KMS-11 (cell line): ENCODE measurements at regions not wholly inside any gene's neighbourhood (a gene's known extent, or its start where the extent isn't known, plus 50 kb on each side); places are given as distances from the start of the nearest gene placed in this dataset.

Experiments
- H2AFZ ChIP-seq: fragments of 200-600 bp; sonication (generic); 2 replicates; pipeline ENCODE4 v1.6.1; 2016; ENCODE audit warnings: antibody characterized with exemption, mixed run types, low read depth
- H3K27ac ChIP-seq: fragments of 200-600 bp; sonication (generic); 2 replicates; pipeline ENCODE4 v1.6.1; 2016; ENCODE audit warnings: mild to moderate bottlenecking, mixed run types
- H3K27me3 ChIP-seq: fragments of 200-600 bp; sonication (generic); 2 replicates; pipeline ENCODE4 v1.6.1; 2017; ENCODE audit warnings: mild to moderate bottlenecking, low read depth, mixed run types, moderate library complexity; ENCODE audit not compliant: insufficient read depth
- H3K36me3 ChIP-seq: fragments of 200-600 bp; sonication (generic); 2 replicates; pipeline ENCODE4 v1.6.1; 2017; ENCODE audit warnings: mild to moderate bottlenecking, mixed run types; ENCODE audit not compliant: insufficient read depth
- H3K4me1 ChIP-seq: fragments of 200-600 bp; sonication (generic); 2 replicates; pipeline ENCODE4 v1.6.1; 2016; ENCODE audit warnings: mild to moderate bottlenecking, low read depth, mixed run types; ENCODE audit not compliant: poor library complexity, severe bottlenecking
- H3K4me2 ChIP-seq: fragments of 200-600 bp; sonication (generic); 2 replicates; pipeline ENCODE4 v1.7.0; 2016; ENCODE audit warnings: mild to moderate bottlenecking, mixed run types
- H3K4me3 ChIP-seq: fragments of 200-600 bp; sonication (generic); IDR thresholded peaks from 2 replicates; pipeline ENCODE4 v1.6.1; 2017; ENCODE audit warnings: low read depth, low read length, mixed read lengths; ENCODE audit not compliant: insufficient read depth
- H3K79me2 ChIP-seq: fragments of 200-600 bp; sonication (generic); 2 replicates; pipeline ENCODE4 v1.6.1; 2016; ENCODE audit warnings: low read depth, mixed run types; ENCODE audit not compliant: insufficient read depth
- H3K9ac ChIP-seq: fragments of 200-600 bp; sonication (generic); 2 replicates; pipeline ENCODE4 v1.6.1; 2016; ENCODE audit warnings: mild to moderate bottlenecking, mixed run types
- H4K20me1 ChIP-seq: fragments of 200-600 bp; sonication (generic); 2 replicates; pipeline ENCODE4 v1.6.1; 2016; ENCODE audit warnings: mild to moderate bottlenecking, mixed run types; ENCODE audit not compliant: insufficient read depth
- TF ChIP-seq, protein P1 (sequence below): fragments of 200-600 bp; sonication (generic); conservative IDR thresholded peaks from 2 replicates; pipeline ENCODE4 v1.6.1; 2017; ENCODE audit warnings: low read depth, mild to moderate bottlenecking, antibody characterized with exemption, low read length, moderate library complexity, mixed read lengths

DNA sequence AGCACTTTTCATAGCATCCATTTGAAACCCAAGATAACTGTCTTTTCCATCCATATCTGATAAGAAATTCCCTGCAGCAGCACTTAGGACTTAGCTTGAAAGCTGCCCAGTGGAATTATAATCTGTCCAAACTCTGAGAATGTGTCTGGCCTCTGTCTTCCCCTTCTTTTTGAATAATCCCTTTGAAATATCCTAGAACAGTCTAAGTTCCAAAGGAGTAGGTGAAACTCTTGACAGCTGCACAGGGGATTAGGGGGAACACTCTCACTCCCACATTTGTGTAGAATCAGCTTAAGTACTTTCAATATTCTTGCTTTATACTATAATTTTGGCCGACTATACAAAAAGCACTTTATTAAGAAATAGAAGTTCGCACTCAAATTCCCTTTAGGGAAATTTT lies 157.7 kb downstream of the PAPSS1 start:
- Histone ChIP-seq H3K9ac (no peak overlapping the region), H3K4me1 (no peaks in the 10 kb centered on the region), H4K20me1 (no peaks in the 10 kb centered on the region), H3K79me2 (no peaks in the 10 kb centered on the region), H3K4me3 (no peak overlapping the region), H3K27me3 (no peaks in the 10 kb centered on the region), H3K4me2 (no peak overlapping the region), H3K27ac (no peak overlapping the region), H2AFZ (no peak overlapping the region), H3K36me3 (no peaks in the 10 kb centered on the region)
- TF ChIP-seq, protein P1, sequence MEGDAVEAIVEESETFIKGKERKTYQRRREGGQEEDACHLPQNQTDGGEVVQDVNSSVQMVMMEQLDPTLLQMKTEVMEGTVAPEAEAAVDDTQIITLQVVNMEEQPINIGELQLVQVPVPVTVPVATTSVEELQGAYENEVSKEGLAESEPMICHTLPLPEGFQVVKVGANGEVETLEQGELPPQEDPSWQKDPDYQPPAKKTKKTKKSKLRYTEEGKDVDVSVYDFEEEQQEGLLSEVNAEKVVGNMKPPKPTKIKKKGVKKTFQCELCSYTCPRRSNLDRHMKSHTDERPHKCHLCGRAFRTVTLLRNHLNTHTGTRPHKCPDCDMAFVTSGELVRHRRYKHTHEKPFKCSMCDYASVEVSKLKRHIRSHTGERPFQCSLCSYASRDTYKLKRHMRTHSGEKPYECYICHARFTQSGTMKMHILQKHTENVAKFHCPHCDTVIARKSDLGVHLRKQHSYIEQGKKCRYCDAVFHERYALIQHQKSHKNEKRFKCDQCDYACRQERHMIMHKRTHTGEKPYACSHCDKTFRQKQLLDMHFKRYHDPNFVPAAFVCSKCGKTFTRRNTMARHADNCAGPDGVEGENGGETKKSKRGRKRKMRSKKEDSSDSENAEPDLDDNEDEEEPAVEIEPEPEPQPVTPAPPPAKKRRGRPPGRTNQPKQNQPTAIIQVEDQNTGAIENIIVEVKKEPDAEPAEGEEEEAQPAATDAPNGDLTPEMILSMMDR = no peak

DNA sequence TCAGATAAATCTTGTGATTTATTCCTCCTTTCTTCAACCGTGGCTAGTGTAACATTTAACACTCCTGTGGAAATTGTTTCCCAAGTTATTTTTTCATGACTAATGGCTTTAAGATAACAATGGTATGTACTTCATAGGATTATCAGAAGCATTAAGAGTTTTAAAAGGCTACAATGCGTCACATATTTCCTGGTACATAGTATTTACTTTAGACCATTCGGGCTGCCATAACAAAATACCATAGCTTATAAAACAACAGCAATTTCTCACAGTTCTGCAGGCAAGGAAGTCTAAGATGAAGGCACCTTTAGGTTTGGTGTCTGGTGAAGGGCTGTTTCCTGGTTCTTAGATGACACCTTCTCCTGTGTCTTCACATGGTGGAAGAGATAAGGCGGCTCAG lies 158.6 kb downstream of the PAPSS1 start:
- no peak overlapping the region for H3K9ac ChIP-seq
- H3K79me2 ChIP-seq = no peaks in the 10 kb centered on the region
- no peak overlapping the region for H2AFZ ChIP-seq
- H3K27ac ChIP-seq = no peak overlapping the region
- H3K4me3 ChIP-seq = no peak overlapping the region
- H4K20me1 ChIP-seq = no peaks in the 10 kb centered on the region
- no peaks in the 10 kb centered on the region for H3K36me3 ChIP-seq
- no peaks in the 10 kb centered on the region for H3K27me3 ChIP-seq
- H3K4me1 ChIP-seq = no peaks in the 10 kb centered on the region
- TF ChIP-seq, protein P1 = no peak
- no peak overlapping the region for H3K4me2 ChIP-seq

DNA sequence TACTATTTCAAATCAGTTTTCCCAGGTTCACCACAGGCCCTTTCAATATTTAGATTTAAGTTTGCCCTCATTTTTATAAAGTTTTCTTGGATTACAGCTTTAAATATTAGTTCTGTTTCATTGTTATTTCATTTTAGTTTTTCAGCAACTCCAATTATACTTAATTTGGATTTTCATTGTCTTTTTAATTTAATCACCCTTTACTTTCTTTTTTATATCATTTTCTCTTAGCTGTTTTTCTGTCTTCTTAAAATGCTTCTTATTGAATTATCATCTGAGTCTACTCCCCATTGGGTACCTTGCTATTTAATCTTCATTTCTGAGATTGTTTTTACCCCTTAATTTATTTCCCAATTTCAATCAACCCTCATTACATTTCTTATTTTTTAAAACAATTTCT lies 160.4 kb downstream of the PAPSS1 start:
- no peaks in the 10 kb centered on the region for H3K27me3 ChIP-seq
- TF ChIP-seq, protein P1 = no peak
- H3K9ac ChIP-seq = no peak overlapping the region
- H3K4me1 ChIP-seq = no peaks in the 10 kb centered on the region
- no peak overlapping the region for H3K4me2 ChIP-seq
- H2AFZ ChIP-seq = no peak overlapping the region
- H3K36me3 ChIP-seq = no peaks in the 10 kb centered on the region
- H4K20me1 ChIP-seq = no peaks in the 10 kb centered on the region
- no peaks in the 10 kb centered on the region for H3K79me2 ChIP-seq
- no peak overlapping the region for H3K4me3 ChIP-seq
- H3K27ac ChIP-seq = no peak overlapping the region

DNA sequence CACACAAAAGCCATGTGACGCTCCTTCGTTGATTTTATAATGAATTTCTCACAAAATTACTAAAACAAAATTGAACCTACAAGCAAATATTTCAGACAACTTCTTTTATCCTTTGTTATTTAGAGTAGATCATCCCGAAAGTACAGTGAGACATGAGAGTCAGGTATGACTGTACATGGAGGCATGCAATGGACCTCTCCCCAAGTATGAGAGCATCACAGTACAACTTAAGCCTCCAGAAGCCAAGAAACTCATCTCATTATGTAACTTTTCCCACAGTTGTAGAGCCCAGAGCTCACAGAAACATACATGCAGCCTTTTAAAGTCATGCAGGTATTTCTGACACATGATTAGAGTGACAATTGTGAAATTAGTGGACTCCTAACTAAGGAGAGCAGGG lies 167.7 kb downstream of the PAPSS1 start:
- H3K27ac ChIP-seq = no peak overlapping the region
- H2AFZ ChIP-seq = no peak overlapping the region
- H4K20me1 ChIP-seq = no peaks in the 10 kb centered on the region
- no peak overlapping the region for H3K9ac ChIP-seq
- H3K4me2 ChIP-seq = no peak overlapping the region
- H3K4me1 ChIP-seq = no peaks in the 10 kb centered on the region
- no peaks in the 10 kb centered on the region for H3K36me3 ChIP-seq
- TF ChIP-seq, protein P1 = no peak
- no peak overlapping the region for H3K4me3 ChIP-seq
- H3K27me3 ChIP-seq = no peaks in the 10 kb centered on the region
- H3K79me2 ChIP-seq = no peaks in the 10 kb centered on the region
